ENCODE measurements at regions not wholly inside any gene's neighbourhood (a gene's known extent, or its start where the extent isn't known, plus 50 kb on each side); places are given as distances from the start of the nearest gene placed in this dataset.

DNA sequence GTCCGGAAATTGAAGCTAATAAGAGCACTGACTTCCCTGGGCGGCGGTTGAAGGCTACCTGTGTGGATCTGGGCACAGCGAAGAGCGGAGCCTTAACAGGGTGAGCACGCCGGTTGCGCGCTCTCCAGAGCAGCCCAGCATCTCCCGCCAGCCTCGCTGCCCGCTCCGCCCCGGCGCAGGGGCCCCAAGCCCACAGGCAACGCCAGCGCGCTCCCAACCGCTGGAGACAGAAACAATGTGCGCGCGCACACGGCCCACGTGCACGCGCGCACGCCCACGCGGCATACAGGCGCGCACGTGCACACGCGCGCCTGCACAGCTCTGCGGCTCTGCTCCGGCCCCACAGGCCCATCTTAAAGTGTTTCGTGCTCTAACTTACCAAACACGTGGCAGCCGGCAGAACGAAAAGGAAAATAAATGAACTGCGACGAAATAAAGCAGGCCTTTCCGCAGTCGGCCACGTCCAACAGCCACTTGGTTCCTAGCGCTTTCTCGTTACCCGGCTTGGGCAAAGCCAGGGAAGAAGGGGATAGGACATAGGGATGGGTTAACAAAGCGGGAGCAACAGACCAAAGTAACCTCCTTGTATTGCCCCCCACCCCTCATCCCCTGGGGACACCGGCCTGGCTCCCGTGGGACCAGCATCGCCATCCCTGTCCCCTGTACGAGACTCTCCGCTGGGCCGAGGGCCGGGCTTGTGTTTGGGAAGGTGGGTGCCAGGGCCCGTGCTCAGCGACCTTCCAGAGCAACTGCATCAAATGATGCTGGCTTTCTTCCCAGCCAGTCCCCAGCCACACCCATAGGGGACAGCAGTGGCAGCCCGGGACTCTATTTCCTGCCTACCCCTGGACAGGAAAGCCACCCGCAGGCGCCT, 203.7 kb downstream of the ABHD5 start:
- no peak for FAIRE-seq
- DNase-seq (ENCODE audit: low spot score), result no peak

DNA sequence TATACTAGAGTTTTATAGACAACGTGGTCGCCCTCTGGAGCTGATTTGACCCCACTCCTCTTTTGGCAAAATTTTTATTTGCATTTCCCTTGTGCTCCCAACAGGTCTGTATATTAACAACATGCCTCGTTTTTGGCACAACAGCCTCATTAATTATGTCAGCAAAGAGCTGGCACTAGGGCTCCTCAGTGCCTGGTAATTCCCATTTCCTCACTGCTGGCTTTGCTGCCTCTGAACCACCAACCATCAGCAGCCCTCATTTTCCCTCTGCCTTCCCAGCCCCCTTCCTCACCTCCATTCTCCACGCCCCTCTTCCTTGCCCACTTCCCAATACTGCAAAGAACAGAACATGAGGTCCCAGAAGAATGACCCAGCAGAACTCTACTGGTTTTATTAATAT, 204.8 kb downstream of the ABHD5 start:
- FAIRE-seq, result no peak

DNA sequence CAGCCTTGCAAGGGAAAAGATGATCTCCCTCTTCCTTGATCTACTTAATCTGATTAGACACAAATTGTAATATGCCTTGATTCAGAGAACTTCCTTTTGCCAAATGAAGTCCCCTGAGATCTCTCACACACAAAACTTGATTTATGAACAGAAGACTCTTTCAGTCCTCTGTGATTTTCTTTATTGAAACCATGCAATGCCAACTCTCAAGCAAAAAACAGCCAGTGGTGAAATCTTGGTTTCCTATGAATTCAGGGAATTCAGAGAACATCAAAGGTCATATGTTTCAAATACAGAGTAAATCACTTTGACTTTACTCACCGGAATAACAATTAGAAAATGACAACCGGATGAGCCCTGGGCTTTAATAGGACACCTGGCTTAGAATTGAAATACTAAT, 211.7 kb downstream of the ABHD5 start:
- no peak for DNase-seq (ENCODE audit: low spot score)
- no peak for FAIRE-seq

More for the DNA sequence above, 204.8 kb downstream of the ABHD5 start:
- no peak for DNase-seq (ENCODE audit: low spot score)

DNA sequence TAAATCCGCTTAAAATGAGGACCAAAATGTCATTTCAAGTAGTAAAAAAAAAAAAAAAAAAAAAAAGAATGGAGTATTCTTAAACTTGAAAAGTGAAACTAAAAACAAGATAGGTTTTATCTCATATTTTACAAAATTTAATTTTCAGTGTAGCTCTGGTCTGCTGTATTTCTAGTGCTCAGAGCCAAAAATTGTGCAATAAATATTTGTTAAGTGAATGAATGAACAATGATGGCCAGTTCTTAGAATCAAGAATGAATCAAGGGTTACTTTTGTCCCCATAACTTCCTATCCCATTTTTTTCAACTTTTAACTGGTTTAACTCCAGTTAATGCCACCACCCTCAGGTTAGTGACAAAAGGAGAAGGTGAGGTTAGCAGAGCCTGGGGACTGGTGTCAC, 214.4 kb downstream of the ABHD5 start:
- FAIRE-seq (no peak), DNase-seq (ENCODE audit: low spot score) (no peak)

DNA sequence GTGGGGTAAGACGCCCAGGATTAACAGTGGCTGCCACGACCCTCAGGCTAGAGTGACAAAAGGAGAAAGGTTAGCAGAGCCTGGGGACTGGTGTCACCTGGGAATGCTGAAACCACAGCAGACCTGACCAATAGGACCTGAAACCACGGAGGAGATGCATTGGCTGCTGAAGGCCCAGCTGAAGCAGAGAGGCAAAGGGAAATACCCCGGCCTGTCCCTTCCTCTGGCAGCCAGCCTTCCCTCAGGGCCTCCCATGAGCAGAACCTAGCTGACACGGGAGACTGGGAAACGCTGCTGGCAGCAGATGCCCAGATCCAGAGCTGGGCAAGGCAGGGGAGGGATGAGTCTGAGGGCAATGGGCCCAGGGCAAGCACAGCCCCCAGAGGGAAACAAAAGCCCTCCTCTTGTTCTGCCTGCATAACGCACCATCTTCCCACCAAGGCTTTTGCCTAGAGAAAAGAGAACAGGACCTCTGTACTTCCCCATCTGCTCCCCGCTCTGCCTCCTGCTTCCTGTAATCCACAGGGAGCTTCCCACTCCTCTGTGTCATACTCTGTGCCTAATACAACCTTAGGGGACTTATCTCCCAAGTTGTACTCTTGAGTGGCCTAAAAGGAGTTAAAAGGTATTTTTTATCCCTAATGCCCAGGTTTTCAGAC, 216.2 kb downstream of the ABHD5 start:
- no peak for DNase-seq (ENCODE audit: low spot score)
- no peak for FAIRE-seq

DNA sequence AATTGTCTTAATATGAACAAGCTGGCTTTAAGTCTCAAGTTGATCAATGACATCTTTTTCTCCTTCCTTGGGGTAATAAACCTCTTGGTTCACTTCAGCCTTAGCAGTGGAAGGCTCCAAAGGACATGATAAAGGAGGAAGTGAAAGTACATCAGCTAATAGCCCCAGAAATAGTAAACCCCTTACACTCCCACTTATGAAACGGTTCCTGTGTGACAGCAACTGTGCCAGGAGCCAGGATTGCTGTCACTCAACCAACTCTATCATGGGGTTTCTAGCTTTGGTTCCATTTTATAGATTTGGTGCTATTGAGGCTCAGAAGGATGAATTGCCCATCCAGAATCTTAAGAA, 216.7 kb downstream of the ABHD5 start:
- FAIRE-seq (no peak), DNase-seq (ENCODE audit: low spot score) (no peak)

DNA sequence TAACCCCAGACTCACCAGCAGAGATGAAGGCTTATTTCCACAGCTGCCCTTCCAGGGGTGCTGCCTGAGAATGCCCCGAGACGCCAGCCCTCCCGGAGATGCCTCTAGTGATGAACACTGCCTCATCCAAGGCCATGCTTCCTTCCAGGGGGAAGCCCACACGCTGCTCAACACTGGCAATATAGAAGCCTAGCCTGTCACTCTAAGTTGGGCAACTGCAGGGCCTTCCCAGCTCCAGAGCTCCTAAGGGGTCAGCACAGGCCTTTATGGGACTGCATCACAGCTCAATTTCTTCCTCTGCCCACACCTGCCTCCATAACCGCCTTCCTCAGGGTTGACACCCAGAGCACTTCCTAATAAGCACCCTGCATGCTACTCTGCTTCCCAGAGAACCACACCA, 217.7 kb downstream of the ABHD5 start:
- no peak for DNase-seq (ENCODE audit: low spot score)
- no peak for FAIRE-seq

DNA sequence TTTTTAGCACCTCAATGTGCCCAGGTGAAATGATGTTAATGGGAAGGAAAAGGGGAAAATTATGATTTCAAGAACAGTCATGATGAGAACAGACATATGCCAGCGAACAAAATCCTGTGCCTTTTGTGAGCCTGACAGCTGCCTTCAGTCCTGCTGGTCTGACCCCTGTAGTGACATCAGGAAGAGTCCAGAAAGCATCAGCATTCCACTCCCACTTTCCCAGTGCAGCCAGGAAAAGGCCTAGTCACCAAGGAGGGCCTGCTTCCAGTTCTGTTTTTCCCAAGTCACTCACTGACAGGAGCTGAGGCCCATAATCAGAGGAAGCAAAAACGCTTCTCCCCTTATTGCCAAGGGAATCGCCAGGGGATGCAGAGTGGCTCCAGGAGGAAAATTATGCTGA, 218.4 kb downstream of the ABHD5 start:
- FAIRE-seq (no peak), DNase-seq (ENCODE audit: low spot score) (no peak)

DNA sequence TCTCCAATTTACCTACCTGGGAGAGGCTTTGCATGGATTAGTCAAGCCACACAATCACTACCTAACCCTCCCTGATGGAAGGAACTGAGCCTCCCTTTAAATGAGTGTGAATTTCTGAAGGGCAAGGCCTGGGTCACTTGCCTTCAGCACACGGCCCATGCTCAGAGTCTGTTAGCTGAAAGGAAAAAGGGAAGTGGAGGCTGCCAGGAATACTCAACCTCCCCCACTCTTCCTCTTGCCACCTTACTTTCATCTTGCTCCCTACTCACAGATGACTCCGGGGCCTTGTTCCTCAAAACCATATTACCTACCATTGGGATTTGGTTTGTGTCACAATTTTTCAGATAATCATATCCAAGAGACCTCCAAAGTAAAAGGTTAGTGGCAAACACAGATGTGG, 220.0 kb downstream of the ABHD5 start:
- DNase-seq (ENCODE audit: low spot score), result no peak
- no peak for FAIRE-seq

DNA sequence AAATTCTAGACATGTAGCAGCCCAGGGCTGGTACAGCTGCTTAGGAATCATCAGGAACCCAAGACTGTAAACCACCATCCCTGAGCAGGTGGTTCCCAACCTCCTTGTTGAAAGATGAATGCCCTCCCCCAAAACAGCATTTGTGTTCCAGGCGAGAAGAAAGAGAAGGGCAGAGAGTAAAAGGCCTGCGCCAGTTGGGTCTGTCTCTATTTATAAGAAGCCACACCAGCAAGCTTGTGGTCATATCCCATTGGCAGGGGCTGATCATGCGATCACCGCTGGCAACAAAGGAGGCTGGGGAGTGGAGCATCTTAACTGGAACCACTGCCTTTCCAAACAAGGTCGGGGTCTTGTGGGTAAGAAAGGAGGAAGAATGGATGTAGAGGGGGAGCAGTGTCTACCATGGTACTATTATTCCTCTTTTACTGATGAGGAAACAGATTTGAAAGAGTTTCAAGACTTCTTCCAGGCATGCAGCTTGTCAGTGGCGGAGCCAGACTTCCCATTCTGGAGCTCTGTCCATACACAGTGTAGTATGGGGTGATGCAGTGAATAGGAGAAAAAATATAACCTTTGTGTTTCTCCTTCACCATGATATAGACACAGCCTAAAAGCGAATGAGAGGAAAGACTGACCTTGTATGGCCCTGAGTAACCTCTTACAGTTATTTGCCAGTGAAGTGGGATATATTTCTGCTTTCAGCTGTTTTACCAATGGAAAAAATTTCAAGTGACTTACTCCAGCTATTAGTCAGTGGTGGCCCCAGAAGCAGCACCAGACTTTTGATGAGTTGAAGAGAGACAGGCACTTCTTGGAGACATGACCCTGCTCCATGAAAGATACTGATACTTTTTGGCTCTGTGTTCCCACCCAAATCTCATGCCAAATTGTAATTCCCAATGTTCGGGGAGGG, 222.6 kb downstream of the ABHD5 start:
- no peak for FAIRE-seq
- no peak for DNase-seq (ENCODE audit: low spot score)

DNA sequence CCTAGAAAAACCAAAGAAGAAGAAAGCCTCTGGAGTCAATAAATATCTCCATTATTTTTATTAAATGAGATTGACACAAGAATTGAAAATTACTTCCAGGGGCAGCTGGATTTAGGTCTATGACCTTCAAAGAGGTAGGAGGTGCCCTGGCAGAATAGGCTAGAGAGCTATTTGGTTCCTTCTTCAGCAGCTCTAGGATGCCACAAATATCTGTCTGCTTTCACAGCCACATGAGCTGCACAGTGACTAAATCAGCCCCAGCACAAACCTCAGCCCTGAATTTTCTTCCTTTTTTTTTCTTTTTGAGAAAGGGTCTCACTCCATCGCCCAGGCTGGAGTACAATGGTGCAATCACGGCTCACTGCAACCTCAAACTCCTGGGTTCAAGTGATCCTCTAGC, 223.5 kb downstream of the ABHD5 start:
- no peak for FAIRE-seq
- DNase-seq (ENCODE audit: low spot score), result no peak

DNA sequence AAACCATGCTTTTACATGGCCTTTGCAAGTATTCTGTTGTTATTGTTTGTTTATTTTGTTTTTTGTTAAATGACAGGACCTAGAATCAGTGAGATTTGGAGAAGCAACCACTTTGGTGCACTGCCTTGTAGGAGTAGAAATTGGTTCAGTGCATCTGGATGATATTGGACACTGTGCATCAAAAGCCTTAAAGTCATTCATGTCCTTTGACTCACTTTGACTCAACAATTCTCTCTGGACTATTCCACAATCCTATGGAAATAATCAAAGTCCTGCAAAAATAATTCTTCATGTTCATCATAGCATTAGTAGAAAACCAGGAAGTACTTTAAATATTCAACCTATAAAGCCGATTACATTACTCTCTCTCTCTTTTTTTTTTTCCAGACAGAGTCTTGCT, 224.8 kb downstream of the ABHD5 start:
- DNase-seq (ENCODE audit: low spot score) (no peak), FAIRE-seq (no peak)

DNA sequence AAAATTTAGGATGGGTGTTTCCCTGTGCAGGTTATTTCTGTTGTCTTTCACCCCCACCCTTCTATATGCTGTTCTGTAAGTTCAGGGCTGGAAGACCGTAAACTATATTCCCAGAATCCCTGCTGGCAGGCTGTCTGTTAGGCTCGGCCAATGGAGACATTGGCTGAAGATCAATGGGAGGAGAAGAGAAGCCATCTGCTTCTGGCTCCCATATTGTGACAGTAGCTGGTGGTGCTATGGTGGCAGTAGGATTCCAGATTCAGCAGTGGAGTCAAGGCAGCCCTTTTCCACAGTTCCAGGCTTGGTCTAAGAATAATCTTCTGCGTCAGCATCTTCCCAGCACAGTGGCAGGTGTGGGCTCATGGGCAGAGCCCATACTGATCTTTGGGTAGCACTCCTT, 226.6 kb downstream of the ABHD5 start:
- FAIRE-seq, result no peak
- no peak for DNase-seq (ENCODE audit: low spot score)

DNA sequence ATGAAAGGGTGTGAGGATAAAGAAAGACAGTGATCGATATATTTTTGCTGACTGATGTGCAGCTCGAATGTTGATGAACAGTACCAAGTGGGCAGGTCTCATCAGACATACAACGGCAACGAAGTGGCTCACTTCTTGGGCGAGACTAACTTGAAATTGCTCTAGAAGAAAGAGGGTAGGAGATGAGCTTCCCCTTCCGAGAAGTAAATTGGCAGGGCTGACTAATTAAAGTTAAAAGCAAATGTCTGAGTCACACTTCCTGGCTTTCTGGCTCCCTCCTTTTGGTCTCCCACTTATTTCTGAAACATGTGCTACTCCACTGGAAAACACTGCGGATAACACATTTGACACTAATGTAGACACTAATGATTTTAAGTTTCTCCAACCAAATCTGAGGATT, 228.3 kb downstream of the ABHD5 start:
- no peak for DNase-seq (ENCODE audit: low spot score)
- FAIRE-seq, result no peak

DNA sequence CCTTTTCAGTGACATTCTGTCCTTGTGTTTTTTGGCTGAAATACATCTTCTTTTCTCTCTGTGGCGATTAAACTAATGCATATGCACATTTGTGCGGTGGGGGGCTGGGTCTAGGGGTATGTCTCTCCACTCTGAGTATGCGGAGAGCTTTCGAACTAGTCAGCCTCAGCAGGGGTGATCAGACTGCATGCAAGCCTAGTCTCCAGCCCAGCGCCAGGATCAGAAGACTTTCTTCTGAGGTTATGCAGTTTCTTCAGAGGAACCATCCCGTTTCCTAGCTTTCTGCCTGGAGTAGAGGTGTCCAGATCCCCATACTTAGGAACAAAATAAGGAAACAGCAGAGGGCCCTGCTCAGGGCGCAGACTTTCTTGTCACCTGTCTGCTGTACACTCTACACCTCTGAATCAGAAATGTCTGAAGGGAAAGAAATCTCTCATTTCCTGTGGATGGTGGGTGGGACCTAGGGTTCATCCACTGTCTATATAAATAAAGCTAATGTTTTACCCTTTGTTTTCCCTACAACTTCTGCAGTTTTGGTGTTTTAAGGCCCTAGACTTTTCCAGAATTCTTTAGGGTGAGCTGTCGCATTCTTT, 230.4 kb downstream of the ABHD5 start:
- DNase-seq (ENCODE audit: low spot score), result no peak
- no peak for FAIRE-seq

DNA sequence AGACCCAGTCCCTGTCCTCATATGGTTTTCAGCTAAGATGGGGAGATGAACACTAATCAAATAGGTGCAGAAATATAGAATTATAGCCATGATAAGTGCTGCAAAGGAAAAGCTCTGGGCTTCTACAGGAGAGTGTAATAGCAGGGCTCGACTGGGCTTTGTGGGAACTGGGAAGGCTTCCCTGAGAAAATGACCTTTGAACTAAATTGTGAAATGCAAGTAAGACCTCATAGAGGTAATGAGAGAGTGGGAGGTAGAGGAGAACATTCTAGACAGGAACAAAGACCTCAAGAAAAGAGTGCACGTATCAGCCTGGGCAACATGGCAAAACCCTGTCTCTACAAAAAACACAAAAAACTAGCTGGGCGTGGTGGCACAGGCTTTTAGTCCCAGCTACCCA, 231.6 kb downstream of the ABHD5 start:
- DNase-seq (ENCODE audit: low spot score) (no peak), FAIRE-seq (no peak)

DNA sequence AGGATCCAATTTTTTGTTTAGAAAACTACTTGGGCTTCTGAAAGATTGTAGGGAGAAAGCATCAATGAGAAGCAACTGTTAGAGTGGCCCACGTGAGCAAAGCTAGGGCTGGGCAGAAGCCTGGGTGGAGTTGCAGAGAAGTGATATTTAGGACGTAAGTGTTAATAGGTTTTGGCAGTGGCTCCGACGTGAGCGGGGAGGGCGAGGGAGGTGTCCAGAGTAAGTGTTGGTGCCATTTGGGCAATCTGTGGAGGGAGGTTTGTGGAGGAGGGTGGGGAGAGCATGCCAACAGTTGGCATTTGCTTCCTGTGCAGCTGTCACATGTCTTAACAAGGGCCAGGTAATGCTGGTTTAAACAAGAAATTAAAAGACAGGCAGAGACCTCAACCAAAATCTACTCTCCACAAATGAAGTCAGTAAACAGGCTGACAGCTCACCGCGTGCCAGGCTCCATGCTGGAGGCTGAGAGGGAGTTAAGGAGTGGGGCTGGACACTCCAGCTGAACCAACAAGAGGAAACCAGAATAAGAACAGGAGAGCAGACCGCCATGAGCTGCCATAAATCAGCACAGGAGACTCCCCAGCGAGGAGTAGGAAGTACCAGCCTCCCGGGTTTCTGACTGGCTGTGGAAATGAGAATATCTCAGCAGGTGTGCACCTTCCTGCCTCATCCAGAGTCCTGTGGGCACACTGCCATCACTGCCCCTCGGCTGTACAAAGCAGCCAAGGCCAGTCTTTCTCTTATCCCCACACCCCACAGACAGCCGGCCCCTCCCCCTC, 232.6 kb downstream of the ABHD5 start:
- DNase-seq (ENCODE audit: low spot score) (no peak), FAIRE-seq (no peak)

DNA sequence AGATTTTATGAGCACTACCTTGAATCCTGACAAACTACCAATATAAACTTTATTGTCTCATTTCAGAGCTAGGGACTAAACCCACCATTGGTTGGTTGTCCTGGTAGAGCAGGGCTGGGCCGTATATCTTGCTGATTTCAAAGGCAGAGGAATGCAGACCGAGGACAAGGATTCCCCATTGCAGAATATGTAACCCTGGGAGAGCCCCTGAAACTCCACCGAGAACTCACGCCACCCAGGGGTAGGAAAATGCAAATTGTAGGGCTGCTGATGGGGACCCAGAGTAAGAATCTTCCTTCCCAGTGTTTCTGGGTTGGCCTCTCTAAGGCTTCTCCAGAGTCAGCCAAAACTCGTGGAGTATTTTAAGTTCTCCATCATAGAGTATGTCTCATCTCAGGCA, 235.3 kb downstream of the ABHD5 start:
- DNase-seq (ENCODE audit: low spot score), result no peak
- no peak for FAIRE-seq

DNA sequence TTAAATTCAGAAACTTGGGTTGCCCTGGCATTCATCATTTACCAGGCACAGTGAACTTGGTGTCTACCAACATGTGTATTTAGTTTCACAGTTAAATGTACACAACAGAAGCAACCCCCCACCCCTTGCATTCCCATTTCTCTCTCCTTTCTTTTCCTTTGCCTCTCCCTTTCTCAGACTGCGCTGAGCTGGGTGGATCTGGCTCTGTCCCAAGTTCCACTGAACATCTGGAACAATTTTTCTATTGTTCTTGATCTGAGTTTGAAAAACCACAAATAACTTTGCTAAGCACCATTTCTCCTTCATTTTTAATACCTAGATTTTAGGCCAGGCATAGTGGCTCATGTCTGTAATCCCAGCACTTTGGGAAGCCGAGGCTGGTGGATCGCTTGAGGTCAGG, 242.2 kb downstream of the ABHD5 start:
- no peak for FAIRE-seq
- peak; percentile 68 for DNase-seq (ENCODE audit: low spot score)

DNA sequence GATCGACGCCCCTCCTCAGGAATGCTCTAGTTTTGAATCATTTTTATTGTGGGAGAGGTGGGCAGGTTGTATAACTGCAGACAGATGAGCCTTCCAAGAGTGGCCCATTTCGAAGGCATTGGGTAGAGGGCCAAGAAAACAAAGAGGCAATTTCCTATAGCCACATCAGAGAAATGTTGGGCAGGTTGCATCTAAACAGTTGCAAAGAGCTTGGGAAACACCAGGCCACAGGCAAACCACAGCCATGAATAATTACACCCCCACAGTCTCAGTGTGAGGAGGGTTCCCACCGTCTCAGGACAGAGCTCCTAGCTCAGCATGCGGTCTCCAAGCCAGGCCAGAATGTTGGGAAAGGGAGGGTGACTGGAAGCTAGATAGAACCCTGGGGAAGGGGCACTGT, 257.3 kb downstream of the ABHD5 start:
- FAIRE-seq (no peak), DNase-seq (ENCODE audit: low spot score) (no peak)

DNA sequence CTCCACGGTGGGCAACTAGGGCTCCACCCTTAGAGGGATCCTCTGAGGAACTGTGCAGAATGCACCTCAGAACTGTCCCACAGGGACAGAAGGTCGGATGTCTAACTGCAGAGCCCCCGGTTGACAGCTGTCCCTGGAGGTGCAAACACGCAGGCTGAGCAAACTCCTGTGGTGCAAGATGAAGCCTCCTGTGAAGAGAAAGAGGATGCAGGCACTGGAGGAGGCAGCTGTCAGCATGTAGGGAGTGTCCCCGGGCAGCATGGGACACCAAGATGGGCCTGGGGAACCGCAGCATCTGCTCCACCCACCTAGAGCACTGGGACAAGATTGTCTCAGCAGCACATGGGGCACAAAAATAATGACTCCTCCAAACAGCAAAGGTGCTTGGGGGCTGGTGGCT, 258.9 kb downstream of the ABHD5 start:
- FAIRE-seq, result no peak
- no peak for DNase-seq (ENCODE audit: low spot score)

Measured in urothelium cell line (cell line).